Inferior parietal cortex (tissue), 1 donor: ENCODE measurements at regions not wholly inside any gene's neighbourhood (a gene's known extent, or its start where the extent isn't known, plus 50 kb on each side); places are given as distances from the start of the nearest gene placed in this dataset.

ENCODE experiments used
- DNase-seq: peaks from one replicate; pipeline ENCODE4 v3.0.0-alpha.2; 2016; ENCODE audit errors: extremely low spot score

DNA sequence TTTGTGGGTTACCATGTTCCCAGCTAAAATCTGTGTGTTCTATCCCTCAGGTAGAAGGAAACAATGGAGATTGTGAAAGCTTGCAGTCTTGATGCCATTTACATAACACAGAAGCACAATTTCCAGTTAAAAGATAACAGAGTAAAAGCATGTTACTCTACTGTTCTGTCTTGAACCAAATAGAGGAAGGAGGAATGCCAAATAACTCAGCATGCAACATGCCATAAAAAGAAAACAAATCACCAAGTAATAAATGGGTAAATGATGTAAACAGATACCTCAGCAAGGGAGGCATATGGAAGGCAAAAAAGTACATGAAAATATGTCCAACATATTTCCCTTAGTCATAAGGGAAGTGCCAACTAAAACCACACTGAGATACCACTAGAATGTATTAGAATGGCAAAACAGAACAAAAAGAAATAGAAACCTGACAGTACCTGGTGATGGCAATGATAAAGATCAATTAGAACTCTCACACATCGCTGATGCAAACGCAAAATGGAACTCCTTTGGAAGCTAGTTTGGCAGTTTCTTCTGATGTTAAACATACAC is 502.6 kb upstream of the HS3ST1 start:
- DNase-seq: no peak

DNA sequence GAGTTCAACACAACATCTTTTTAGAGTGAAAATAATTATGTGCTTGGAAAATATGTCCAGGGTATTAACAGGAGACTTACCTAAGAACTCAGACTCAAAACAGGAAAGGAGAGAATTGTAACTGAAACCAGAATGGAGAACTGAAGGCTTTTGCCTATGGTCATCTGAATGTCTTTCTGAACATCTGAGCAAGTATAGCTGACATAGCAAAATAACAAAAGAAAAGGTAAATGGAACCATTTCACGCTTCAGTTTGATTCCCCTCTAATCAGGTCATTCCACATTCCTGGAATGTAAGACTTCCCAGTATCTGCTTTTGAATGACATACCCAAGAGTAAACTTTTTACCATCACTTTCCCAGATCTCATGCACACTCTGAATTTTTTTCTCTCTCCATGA is 500.4 kb upstream of the HS3ST1 start:
- no peak for DNase-seq

DNA sequence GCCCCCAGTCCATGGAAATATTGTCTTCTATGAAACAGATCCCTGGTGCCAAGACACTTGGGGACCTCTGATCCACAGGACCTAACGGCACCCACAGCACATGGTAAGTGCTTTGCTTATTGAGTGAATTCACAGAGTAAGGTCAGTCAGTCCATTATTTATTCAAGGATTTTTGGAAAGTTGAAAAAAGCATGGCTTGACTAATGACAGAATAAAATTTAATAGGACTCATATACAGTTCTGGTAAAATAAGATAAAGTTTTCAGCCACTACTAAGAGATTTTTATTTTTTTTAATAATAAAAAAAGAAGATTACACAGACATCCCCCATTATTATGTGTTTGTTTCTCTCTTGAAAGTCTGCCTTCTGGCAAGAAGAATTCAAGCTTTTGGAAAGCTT is 490.6 kb upstream of the HS3ST1 start:
- DNase-seq: no peak

DNA sequence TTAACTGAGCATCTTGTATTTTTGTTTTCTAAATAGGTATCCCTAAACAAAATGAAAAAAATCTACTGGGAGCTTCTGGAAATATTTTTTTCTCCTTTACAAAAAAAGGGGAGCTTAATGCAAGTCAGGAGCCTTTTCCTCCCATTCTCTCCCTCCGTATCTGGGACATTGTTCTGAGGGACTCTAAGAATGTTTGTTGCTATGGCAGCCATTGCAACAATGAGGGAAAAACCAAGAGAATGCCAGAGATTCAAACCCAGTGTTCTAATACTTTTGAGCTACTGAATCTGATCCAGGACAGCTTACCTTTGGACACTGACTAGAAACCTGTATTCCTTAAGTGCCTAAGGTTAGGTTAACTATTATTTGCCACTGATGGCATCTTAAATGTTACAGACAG is 485.7 kb upstream of the HS3ST1 start:
- no peak for DNase-seq

DNA sequence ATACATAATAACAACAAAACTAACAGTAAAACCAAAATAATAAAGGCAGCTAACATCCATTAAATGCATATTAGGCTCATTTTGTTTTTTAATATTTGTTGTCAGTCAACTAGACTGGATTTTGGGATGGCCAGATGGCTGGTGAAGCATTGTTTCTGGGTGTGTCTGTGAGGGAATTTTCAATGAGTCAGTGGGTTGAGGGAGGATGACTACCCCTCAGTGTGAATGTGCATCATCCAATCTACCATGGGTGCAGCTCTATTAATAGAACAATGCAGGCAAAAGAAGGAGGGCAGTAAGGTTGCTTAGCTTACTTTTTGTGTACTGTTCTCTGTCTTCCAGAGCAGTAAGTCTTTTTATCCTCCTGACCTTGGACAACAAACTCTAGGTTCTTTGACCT is 484.2 kb upstream of the HS3ST1 start:
- no peak for DNase-seq

DNA sequence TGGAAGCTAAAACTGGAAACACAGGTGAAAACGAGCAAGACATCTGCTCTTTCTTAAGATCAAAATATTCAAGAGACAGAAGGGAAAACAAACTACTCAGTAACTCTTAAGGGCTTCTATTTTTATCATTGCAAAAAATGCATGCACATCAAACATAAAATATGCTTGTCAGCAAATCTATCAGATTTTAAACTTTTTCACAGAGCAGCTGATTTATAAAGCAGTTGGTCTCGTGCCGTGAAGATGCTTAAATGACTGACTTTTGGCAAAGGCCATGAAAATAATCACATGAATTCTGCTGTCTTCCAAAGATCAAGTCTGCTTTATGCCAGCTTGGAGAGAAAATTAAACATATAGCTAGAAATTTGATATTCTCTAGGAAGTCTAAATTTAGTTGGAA is 482.1 kb upstream of the HS3ST1 start:
- no peak for DNase-seq

DNA sequence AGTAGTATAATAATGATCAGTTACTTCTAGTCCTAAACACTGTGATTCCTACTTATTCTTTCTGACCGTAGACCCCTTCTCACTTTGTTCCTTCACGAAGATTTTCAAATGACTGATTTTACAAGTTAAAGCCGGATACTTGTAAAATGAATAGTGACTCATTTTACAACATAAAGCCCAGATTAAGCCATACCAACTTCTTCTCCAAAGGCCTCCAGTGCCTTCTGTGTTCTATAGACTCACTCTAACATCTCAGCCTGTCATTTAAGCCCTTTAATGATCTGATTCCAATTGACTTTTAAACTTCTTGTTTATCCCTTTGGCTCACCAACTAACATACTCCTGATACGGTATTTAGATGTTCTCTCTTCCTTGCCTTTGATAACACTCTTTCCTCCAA is 480.0 kb upstream of the HS3ST1 start:
- no peak for DNase-seq

DNA sequence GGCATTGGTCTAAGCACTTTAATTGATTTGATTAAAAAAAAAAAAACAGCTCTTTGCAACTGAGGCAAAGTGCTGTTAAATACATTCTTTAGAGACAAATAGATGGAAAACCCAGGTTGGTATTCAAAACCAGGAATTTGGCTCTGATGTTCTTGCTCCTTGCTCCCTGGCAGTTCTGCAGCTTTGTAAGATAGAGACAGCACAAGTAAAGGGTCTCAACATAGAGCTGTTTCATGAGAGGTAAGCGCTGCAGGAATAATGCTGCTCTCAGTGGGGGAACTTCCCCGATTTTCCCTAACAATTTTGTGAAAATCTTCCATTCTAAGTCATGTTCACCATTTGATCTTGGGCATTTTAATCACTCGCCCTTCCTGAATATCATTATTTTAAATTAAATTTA is 479.5 kb upstream of the HS3ST1 start:
- DNase-seq: no peak

DNA sequence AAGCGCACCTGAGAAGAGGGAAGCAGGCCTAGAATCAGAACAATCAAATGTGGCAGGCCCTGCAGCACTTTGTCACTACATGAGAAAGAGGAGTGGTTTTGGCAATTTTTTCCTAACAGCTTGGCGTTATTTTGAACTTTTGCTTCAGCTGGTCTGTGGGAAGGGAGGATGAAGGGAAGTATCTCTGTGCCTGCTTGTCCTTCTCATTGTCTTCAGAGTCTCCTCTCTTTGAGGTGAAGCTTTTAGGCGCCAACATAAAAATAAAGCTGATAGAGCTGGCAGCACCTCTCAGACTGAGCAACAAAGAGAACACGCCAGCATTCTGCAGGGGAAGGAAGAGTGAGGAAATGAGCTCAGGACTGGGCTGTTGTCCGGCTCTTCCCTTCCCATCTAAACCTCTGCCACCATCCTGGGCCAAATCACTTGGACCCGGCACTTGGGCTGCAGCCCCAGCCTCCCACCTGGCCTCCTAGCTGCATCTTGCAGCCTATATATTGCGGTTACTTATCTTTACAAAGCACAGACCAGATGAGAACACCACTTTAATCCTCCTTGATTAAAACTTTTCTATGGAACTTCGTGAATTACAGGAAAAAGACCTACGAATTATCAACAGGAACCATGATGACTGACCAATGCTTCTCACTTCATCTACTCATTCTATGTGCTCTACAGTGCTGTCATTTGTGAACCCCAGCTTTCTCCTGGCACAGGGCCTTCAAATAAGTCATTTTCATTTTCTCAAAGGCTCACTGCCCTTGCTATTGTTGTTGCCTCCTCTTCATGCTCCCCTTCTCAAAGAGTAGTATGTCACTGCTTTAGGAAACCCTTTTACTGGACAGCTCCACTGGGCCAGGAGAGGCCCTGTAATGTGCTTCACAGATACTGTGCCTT is 476.4 kb upstream of the HS3ST1 start:
- no peak for DNase-seq

DNA sequence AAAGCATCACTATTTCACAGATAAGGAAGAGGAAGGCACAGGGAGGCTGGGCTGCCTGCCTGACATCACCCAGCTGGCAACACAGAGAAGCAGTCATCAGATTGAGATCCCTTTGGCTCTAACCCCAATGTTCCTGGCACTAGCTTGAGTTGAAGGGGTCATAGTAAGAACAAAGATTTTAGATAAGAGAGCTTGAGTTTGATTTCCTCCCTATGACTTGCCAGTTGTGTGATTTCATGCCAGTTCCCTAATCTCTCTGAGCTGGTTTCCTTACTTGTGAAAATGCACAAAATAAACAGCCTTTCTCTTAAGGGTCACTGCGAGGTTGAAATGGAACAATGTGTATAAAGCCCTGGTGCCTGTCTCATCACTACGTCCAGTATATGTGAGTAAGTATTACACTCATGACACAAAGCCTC is 475.4 kb upstream of the HS3ST1 start:
- DNase-seq: no peak

DNA sequence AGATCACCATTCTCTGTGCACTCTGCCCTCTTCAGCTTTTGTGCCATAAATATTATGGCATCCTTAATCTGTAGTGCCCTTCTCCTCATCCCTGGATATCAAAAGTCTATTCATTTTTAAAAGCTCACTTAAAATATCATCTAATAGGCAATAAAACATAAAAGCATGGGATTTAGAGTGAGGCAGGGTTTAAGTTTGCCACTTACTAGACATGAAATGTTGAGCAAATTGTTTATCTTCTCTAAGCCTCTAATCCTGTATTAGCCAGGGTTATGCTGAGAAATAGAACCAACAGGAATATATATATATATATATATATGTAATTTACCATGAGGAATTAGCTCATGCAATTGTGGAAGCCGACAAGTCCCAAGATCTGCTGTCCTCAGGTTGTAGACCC is 472.4 kb upstream of the HS3ST1 start:
- DNase-seq: no peak

DNA sequence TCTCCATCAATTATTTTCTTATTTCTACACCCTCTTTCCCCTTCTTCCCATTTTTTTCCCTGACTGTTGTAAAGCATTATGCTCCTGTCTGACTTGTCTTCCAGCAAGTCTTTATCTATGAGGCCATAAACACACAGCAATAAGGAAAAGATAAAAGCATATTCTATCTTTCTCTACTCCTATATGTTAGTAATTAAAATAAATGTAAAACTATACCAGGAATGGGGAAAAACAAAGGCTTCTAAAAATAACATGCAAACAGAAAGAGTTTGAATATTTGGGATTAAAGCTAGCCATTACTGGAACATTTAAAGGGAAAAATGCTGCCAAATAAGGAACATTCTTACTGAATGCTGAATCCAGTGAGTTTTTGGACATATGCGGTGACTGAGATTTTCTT is 471.7 kb upstream of the HS3ST1 start:
- no peak for DNase-seq

DNA sequence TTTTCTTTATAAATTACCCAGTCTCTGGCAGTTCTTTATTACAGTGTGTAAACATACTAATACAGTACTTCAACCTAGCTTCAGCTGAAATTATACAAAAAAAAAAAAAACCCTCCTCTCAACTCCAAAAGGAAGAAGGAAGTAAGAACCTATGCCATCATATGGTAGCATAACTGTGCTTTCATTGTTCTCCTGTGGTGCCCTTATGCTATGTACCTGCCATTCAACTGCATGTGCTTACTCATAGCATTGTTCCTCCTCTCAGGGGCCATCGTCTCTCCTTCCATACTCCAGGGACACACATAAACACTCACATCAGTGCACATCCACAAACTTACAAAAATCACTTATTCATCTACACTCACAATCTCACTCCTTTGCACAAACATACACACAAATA is 470.1 kb upstream of the HS3ST1 start:
- no peak for DNase-seq

DNA sequence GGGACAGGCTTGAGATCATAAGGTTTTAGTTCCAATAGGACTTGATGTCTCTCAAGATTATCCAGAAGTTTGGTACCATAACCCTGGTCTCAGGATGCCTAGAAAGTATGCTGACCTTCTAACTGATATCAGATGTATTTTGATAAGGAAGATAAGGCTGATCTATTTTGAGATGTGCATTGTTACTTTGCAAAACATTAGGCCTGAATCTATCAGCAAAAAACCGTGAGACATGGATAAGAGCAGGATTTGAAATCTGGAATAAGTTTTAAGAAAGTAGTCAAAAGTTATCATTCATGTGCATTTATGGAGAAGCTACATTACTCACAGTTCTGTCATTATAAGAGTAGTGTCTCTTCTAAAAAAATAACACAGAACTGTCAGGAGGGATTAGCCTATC is 467.1 kb upstream of the HS3ST1 start:
- DNase-seq: no peak

DNA sequence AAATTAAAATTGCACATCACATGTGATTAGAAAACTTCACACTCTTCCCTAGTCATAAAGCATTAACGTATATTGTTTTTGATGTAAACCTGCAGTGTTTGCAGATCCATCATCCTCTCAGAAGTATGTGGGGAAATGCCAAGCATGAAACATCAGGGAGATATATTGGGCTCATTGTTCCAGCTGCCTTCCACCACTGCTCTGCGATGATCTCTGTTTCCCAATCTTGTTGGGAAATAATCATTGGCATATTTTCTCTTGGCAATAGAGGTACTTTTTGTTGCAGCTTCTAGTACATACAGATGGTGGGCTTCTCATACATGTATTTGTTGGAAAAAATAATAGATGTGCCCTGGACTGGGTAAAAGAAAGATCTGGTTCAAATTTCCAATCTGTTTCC is 466.3 kb upstream of the HS3ST1 start:
- no peak for DNase-seq

DNA sequence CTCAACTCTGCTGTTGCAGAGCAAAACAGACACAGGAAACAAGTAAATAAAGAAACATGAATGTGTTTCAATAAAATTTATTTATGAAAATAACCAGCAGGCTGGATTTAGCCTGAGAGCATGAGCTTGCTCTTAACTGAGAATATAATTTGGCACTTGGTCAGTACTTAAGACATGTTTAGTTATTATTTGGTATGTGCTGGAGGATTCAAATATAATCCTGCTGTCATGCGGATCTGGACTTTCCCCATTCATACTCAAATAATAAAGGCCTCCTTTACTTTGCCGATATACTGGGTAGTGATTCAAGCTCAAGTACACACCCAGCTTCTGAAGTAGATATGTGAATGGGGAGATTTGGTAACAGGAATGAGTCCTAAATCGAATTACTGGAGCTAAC is 465.5 kb upstream of the HS3ST1 start:
- DNase-seq: no peak

DNA sequence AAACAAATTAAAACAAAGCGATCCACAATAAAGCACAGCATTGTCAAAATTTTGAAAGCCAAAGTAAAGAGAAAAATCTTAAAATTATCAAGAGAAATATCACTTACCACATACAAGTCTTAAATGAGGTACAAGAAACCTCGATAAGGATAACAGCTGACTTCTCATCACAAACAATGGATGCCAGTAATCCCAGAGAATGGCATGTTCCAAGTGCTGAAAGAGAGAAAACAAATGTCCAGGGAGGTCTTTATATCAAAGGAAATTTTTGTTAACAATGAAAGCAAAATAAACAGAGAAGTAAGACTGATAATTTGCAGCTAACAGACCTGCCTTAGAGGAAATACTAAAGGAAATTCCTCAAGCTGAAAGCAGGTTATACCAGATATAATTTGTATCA is 460.4 kb upstream of the HS3ST1 start:
- no peak for DNase-seq

DNA sequence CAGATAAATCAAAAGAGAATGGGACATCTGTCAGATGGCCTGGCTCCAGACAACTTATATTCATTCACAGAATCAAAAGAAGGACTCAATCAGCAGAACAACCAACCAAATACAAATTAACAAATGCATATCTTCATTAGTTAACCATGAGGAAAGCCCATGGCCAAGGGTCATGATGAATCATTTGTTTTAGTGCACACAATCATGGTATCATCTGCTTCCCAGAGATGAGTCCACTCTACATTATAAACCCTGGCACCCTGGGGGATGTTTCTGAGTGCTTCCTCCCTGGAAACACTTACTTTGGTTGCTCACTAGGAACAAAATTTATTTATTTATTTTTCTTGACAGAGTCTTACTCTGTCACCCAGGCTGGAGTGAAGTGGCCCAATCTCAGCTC is 453.3 kb upstream of the HS3ST1 start:
- DNase-seq: no peak

DNA sequence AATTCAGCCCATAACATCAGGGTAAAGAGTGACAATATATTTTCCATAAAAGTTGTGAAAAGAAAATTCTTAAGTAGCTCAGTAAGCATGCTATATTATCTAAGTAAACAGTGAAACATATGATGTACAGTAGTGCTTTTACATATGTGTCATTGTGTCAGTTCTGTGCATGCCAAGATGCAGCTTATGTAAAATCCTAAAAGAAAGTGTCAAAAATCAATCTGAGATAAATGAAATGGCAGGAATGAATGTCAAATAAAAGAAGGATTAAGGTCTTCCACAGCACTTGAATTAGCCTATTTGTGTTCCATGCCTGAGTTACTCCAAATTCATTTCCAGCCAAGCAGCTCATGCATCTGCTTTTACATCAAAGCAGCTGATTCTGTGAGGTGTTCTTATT is 452.7 kb upstream of the HS3ST1 start:
- no peak for DNase-seq

DNA sequence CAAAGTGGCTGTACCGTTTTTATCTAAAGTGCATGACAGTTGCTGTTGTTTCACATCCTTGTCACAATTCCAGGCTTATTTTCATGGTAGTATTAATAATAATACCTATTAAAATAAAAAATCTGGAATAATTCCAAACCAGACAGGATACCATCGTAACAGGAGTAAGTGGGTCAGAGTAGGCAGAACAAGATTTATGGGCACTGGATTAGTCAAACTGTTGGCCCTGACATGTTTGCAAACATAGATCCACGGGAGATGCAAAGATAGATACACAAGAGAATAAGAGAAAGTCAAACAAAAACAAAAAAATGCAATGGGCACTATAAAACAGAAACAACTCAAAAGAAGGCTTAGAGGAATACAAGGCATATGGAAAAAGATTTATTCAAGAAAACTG is 449.5 kb upstream of the HS3ST1 start:
- DNase-seq: no peak

DNA sequence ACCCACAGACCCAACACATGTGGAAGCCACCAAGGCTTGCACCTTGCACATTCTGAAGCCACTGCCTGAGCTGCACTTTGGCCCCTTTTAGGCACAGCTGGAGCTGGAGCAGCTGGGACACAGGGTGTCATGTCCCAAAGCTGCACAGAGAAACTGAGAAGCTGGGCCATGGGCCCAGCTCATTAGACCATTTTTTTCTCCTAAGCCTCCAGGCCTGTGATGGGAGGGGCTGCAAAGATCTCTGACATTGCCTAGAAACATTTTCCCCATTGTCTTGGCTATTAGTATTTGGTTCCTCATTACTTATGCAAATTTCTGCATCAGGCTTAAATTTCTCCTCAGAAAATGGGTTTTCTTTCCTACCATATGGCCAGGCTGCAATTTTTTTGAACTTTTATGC is 447.4 kb upstream of the HS3ST1 start:
- DNase-seq: no peak

DNA sequence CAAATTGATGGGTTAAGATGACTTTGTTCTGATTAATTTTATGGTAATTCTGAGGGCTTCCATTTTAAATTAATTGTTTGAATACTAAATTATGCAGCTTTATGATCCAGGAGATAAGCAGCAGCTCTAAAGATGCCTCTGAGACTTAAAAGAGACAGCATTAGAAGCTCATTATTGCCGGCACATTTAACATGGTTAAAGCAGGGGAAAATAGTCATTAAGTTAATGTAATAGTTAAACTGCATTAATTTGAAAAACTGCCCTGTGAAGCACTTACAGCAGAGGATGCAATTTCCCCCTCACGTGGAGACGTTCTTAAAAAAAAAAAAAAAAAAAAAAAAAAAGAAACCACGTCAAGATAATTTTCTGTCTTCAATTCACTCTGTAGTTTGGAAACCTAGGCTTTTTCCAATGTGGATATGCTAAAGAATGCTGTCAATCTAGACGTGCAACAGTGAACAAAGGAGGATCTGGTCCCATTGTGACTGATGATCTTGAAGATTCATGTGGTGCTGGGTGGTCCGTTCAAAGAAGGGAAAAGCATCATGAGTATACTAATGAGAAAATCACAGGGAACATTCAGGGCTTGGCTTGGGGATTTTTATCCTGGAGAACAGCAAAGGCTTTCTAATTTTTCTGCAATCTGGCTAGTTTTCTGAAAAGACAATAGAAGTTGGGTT is 440.6 kb upstream of the HS3ST1 start:
- no peak for DNase-seq

DNA sequence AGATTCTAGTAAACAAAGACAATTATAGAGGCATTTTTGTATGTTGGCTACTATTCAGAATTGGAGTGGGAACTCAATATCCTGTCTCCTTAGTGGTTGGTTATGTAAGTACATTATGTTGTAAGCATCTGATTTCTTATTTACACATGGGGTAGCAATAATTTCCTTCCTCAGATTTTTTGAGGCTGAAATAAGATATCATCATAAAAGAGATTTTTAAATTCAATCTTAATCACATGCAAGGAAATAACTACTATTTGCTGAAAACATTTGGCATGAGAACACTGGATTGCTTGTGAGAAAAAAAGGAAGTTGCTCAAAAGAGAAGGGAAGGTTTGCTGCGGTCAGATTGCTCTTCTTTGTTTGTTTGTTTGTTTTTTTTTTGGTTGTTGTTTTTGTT is 437.7 kb upstream of the HS3ST1 start:
- no peak for DNase-seq
